NCI-H82 treated with DMSO at 0.1 percent for 48 hours (cell line): ENCODE measurements at regions not wholly inside any gene's neighbourhood (a gene's known extent, or its start where the extent isn't known, plus 50 kb on each side); places are given as distances from the start of the nearest gene placed in this dataset.
"Not testable (repeated sequence)": the region's sequence is repeated elsewhere in the genome, so short reads cannot be mapped to it uniquely, and the experiment has no call there.

ENCODE experiments used
- DNase-seq: peaks from one replicate; lab custom pipeline; 2025; ENCODE audit not compliant: unreplicated experiment; lab: John Stamatoyannopoulos, UW

DNA sequence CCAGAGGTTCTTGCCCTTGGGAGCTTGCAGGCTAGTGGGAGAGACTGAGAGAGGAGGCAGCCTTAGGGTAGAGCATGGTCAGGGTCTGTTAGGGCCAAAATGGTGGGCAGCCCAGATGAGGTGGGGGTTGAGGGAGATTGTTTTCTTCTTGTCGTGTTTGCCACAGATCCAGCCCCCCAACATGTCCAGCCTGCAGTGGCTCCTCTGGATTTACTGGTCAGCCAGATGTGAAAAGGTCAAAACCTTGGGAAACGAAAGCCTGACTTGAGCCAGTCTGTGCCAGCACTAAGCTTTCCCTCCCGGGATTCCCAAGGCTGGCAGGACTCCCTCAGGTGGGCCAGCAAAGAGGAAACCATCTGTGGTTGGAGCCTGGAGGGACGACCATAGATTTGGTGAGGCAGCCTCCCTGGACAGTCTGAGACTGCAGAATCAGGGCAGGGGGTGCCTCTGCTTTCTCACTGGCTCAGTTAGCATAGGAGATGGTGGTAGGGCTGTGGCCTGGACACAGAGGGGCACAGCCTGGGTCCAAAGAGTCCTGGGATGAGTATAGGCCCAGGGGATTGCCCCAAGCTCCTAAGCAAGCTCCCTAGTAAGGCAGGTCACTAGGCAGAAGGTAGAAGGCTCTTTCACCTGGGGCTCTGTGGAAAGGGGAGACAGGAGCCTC lies 51.2 kb upstream of the PRR23C start:
- no peak for DNase-seq

DNA sequence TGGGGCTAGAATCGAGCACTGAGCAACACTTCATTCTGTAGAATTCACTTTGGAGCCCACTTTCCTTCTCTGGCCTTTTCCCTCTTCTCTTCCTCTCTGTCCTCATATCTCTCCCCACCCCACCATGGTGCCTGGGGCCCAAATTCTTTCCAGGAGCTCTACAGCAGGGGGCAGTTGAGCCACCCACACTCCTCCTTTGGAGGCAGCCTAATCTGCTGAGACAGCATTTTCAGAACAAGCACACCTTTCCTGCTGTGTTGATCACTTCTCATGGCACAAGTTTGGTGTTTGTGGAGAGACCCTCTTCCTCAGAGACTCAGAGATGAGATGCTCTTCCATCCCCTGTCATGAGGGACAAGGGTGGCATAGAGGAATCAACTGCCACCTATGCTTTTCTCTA lies 52.0 kb upstream of the PRR23C start:
- DNase-seq = no peak

DNA sequence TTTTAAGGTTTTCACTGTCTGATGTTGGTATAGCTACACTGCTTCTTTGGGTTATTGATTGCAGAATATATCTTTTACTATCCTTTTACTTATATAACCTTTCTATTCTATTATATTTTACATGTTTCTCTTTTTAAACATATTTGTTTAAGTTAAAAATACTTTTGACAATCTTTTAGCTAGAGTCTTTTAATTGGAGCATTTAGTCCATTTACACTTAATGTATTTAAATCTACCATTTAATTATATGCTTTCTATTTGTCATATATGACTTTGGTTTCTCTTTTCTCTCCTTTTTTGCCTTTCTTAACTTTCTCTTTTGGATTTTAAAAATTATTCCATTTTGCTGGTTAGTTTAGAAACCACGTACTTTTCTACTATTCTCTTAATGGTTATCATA lies 53.7 kb upstream of the PRR23C start:
- DNase-seq = no peak

DNA sequence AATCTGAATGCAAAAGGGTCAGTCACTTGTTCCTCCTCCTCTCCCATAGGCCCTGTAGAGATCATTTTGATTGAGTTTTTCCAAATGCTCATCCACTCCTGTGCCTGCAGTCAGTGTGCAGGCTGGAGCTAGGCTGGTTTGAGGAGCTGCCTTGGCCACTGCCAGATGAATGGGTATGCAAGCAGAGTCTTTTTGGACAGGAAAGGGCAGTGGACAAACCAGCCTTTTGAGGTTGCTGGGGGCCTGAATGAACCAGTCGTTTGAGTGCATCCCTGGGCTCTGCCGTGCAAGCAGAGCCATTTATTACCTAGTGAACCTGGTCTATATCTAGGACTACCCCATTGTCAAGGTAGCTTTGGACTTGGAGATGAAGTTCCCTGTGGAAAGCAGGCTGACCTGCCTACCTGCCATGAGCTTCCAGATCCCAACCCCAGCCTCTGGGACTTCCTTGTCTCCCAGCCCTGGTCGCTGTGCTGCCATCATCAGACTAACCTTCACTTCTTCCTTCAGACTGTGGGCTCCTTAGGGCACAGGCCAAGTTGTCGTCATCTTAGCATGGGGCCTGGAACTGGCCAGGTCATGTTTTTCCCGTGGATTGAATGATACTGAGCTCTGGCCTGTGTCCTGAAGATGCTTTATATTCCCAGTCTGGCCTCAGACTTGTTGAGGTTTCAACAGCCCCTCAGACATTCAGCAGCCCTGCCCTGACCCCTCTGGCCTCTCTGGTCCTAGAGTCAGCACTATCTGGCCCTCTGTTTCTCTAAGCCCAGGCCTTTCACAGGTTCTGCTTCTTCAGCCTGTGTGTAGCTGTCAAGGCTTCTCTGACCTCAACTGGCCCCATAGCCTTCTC lies 55.5 kb upstream of the PRR23C start:
- no peak for DNase-seq

DNA sequence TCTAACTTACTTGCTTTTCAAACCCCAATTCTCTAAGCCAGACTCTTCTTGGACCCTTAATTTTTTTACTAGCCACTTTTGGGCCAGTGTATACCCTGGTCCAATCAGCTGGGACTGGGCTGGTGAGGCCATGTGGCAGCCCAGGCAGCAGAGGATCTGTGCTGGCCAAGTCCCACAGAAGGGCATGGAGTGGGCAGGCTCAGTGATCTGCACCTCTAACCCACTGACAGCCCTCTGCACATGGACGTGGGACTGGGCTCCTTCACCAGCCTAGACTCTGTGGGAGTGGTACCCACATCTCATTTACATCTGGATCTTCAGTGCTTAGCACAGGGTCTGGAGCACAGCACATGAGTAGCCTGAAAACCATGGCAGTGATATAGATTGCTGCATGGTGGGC lies 56.1 kb upstream of the PRR23C start:
- no peak for DNase-seq

DNA sequence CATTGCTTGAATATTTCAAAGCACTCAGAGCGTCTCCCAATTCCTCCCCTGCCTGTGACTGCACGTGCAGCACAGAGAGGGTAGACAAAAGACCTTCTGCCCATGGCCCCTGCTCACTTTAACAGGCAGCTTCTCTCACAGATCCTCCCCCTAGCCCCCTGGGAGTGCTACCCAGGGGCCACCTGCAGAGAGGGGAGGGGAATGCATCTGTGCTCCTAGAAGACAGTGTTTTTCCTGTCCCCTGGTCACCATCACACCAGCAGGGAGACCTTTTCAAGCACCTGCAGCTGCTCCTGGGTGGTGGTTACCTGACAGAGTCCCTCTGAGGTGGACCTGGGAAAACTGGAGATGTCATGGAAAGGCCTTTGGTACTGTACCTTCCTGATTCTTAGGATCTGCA lies 56.7 kb upstream of the PRR23C start:
- DNase-seq = no peak

DNA sequence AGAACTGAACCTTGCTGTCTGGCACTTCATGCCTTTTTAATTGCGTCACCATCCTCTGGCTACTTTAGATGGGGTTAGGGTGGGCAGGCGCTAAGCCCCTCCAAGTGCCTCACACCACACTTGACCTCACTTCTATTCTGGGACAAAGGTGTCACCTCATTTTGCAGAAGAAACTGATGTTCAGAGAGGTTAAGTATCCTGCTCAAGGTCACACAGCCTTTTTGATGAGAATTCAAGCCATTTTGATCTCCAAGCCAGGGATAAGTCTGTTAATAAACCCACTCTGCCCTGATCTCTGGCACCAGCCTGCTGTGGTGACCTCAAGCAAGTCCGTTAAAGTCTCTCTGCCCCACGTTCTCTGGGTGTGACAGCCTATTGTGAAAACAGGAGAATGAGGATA lies 58.8 kb upstream of the PRR23C start:
- DNase-seq = no peak

DNA sequence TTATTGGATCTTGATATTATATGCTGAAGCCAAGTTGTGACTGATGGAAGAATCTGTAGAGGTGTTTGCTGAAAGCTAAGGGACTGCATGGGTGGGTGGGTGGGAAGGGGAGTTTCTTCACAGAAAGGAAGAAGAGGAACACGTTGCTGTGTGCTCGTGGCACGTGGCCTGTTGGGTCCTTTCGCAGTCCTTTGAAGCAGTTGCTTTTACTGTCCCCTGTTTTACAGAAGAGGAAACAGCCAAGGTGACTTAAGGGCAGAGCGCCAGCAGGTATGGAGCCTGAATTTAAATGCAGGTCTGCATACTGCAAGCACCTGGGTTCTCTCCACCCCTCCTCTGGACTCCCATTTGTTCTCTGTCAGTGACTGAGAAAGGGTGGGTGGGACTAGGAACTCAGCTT lies 59.4 kb upstream of the PRR23C start:
- DNase-seq = no peak

DNA sequence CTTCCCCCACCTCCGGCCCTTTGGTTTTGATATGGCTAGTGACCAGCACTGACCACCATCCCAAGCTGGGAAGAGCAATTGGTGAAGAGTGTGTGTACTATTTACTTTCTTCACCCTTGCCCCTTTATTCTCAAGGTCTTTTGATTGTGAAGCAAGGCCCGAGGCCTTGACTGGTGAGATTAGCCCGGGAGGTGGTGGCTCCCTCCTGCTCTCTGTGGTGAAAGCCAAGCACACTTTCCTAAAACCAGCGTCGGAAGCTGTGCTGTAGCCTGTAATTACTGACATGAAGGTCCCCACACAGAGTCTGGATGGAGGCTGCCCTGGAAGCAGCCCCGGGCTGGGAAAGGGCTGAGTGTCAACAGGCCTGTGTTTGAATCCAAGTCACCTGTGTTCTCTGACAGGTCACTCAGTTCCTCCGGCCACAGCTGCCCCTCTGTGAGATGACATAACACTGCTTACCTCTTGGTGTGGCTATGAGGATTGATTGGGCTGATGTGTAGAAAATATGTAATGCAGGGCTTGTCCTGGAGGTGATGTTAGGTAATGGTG lies 60.5 kb upstream of the PRR23C start:
- no peak for DNase-seq

DNA sequence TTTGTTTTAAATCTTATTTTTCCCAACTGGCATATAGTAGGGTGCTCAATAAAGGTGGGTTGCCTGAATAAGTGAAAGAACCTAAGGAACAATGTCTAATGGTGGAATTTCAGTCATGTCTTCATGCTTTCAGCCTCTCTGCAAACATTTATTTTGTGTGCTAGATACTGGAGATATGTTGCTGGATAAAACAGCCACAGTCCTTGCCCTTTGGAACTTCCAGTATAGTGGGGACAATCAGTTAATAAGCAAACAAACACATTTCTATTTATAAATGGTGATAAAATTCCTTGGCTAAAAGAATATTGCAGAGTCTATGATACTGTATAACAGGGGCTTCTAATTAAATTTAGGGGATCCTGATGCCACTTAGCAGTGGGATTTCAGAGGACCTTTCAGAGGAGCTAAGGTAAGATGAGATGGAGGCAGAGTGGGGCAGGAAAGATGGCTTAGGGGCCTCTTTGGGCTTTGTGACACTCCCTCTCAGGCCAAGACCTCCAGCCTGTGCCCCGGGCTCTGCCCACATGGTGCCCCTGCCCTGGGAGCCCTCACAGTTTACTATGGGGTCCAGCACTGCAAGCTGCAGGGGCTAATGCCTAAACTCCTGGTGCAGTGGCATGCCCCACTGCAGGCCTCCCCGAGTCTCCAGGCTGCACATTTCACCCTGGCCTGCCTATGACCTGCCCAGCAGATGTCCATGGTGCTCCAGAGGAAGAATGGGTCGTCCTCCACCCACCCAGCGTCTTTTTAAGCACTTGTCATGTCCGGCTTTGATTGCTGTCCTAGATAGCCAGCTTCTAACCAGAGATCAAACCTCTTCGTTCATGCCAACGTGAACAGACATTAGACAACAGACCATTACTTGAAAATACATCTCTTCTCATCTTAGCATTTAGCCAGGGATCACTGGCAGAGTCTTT lies 61.6 kb upstream of the PRR23C start:
- no peak for DNase-seq

DNA sequence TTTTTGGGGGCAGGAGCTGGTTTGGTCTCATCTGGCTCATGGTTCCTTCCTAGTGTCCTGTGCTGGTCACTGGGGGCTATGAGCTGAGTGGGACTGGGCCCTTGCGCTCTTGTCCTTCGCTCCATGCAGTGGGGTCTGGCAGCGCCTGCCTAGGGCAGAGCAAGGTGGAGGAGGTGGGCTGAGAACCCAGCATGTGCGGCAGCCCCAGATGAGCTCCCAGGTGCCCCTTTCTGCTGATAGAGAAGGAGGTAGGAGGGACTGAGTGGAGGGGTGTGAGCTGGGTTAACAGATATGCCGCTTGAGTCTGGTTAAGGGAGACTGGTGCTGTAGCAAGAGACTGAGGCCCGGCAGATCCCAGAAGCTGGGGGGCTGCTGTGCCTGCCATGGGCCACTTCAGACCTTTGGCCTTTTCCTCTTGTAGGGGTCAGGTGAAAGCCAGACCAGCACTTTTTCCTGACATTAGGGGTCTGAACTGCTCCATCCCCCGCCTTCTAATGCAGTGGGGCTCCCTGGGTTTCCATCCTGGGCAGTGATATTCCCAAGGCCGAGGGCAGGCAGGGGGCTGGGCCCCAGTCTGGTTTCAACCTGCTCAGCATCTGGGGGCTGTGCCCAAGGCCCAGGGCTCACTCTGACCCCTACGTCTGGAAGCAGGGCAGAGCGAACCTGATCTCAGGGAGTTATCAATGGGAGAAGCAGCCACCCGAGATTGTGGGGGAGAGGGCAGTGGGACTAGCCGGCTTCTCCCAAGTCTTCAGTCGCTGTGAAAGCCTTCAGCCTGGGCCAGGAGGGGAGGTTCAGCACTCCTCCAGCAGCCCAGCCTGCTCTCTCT lies 62.9 kb upstream of the PRR23C start:
- no peak for DNase-seq

DNA sequence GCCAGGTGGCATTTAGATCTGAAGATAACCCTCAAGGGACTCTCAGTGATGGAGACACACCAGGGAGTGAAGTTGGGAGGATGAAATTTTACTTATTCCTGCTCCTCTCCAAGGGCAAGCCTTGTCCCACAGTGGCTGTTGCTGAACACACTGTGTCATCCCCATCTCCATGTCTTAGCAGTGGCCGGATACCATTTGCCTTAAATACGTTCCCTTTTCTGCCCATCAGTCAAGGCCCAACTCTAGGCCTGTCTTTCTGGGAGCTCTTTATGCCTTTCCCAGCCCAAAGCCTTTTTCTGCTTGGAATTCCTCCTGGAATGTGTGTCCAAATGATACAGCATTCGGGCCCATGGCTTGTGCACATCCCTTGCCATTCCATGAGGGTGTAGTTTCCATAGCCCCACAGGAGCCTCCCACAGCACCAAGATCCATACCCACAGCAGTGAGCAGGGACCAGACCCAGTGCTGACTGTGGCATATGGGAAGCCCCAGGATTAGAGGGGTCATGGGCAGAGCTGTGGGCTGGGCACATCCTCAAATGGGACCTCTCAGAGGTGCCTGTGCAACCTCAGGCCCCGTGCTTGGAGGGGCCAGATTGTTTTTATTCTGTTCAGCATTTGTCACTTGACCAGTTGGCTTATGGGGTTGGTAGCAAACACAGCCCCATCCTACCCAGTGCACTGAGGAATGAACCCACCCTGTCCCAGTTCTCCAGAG lies 63.7 kb upstream of the PRR23C start:
- DNase-seq = no peak

DNA sequence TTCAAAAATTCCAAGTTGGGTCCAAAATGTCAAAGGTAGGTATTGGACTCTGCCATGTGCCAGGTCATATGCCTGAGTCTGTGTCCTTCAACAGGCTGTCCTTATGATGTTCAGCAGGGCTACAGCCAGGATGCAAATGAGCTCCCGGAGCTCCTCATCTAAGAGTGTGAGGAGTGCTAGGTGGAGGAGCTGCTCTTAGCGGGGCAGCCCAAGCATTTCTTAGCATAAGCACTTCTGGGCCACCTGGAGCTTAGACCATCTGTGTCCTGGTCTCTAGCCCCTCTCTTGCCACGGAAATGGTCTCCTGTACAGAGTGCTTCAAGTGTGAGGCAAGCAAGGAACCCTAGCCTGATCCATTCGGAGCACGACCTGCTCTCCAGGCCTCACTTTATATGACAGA lies 64.6 kb upstream of the PRR23C start:
- DNase-seq = no peak

DNA sequence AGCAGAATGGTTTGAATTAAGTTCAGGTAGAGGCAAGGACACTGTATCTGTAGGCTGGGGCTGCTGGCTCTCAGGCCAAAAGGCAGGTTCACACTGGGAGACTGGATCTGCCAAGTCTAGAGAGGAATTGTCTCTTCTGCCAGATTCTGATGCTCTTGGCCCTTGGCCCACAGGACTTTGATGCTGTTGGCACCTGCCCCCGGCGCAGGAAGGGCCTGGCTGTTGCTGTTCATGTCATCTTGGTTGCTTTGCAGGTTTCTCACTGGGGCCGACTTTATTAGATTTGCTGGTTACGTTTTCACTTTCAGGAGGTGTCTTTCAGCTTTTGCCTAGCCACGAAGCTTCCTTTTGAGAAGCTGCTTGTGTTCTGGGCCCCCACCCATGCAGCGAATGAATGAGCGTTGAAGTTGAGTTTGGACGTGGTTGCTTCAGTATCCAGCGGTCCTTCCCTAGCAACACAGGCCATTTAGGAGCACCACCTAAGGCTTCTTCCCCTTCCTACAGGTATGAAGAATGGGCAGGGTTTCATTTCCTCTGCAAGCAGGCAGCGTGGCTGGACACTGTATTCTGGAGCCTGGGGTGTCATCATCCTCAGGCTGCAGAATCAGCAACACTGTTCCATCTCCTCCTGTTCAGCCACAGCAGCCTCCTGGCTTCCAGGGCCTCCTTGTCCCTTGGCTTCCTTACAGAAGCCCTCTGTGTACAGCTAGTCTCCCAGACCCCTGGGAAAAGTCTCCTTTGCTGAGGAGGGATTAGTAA lies 65.6 kb upstream of the PRR23C start:
- DNase-seq = no peak

DNA sequence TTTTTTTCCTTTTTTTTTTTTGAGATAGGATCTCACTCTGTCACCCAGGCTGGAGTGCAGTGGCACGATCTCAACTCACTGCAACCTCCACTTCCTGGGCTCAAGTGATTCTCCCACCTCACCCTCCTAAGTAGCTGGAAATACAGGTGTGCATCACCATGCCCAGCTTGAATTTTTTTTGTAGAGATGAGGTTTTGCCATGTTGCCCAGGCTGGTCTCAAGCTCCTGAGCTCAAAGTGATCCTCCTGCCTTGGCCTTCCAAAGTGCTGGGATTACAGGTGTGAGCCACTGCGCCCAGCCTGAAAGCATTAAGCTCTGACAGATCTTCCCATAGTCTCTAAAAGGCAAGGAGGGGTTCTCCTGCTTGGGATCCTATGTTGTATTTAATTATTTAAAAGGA lies 66.2 kb upstream of the PRR23C start:
- DNase-seq = not testable (repeated sequence)

DNA sequence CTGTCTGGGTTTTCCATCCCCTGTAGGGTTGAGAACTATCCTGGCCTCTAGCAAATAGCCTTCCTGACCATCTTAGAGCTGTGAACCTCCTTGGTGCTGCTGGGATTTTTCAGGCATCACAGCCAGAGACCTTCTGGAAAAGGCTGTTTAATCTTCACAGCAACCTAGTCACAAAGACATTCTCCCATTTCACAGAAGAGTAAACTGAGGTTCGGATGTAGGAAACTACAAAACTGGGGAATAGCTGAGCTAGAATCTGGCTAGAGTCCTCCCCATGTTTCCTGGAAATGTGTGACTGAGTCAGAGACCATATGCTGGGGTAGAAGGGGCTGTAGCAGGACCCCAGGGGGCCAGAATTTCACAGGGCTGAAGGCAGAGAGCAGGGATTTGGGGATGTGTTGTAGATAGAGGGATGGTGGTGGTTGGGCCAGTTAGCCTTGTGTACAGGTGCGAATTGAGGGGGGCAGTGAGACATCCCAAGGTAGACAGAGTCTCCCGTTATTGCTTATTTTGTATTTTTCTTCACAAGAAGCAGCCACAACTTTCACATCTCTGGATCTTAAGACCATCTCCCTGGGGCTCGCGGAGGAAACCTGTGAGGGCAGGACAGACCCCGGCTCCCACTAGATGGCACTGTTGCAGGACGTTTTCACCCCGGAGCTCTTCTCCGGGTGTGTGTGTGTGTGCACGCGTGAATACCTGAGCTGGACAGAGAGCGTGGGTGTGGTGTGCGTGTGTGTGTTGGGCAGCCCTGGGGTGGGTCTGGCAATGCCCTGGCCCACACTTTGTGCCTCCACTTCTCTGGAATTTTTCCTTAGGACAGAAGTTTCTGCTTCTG lies 66.9 kb upstream of the PRR23C start:
- DNase-seq = peak; percentile 40

DNA sequence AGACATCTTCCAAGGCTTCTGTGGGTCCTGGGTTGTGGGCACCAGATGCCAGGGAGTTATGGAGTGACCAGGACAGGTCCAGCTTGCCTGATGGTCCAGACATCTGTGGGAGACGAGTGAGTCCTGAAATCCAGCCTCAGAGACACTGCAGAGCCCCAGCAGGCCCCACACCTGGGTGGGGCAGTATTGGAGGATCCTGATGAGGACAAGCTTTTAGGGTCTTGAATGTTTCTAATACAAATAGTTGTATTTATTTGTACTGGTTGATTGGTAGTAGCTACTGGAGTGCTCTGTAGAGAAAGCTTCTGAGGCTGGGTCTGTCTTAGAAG lies 67.5 kb upstream of the PRR23C start:
- DNase-seq = no peak

DNA sequence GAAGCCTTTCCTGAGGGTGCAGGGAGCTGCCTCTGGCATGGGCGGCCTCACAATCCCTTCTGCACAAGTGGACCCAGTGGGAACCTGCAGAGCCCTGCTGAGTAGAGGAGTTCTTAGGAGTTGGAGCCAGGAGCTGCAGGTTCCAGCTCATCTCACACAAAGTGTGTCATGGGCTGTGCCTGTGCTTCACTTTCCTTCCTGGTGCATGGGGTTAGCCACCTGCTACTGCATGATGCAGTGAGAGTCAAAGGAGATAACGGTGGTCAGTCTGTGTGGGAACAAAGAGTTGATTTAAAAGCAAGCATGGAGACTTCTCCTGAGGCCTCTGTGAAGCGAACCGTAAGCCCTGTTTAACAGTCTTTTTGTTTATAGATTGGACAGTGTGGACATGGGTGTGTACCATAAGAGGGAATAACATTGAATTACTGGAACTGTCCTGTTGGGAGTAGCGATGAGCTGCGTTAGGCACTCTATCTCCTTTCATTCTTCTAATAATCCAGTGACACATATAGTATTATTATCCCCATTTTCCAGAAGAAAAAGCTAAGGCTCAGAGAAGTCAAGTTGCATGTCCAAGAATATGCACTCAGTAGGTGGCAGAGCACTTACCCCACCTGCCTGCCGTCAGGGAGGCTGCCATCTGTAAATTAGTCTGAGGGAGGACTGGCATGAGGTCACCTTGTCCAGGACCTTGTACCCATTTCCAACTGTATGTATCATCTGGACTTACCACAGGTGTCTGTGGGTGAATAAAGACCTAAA lies 68.7 kb upstream of the PRR23C start:
- no peak for DNase-seq
